ENCODE measurements at regions not wholly inside any gene's neighbourhood (a gene's known extent, or its start where the extent isn't known, plus 50 kb on each side); places are given as distances from the start of the nearest gene placed in this dataset.
"Not testable (repeated sequence)": the region's sequence is repeated elsewhere in the genome, so short reads cannot be mapped to it uniquely, and the experiment has no call there.

- TF ChIP-seq, protein P1, sequence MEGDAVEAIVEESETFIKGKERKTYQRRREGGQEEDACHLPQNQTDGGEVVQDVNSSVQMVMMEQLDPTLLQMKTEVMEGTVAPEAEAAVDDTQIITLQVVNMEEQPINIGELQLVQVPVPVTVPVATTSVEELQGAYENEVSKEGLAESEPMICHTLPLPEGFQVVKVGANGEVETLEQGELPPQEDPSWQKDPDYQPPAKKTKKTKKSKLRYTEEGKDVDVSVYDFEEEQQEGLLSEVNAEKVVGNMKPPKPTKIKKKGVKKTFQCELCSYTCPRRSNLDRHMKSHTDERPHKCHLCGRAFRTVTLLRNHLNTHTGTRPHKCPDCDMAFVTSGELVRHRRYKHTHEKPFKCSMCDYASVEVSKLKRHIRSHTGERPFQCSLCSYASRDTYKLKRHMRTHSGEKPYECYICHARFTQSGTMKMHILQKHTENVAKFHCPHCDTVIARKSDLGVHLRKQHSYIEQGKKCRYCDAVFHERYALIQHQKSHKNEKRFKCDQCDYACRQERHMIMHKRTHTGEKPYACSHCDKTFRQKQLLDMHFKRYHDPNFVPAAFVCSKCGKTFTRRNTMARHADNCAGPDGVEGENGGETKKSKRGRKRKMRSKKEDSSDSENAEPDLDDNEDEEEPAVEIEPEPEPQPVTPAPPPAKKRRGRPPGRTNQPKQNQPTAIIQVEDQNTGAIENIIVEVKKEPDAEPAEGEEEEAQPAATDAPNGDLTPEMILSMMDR (IDR thresholded peaks at IDR 0.05): no peak
- no peak overlapping the region for H3K27ac ChIP-seq
- intact Hi-C loops (cut with DNase I): no loop called here
- H3K4me3 ChIP-seq: no peak overlapping the region
- no peaks in the 10 kb centered on the region for H3K36me3 ChIP-seq
- no peaks in the 10 kb centered on the region for H3K27me3 ChIP-seq (ENCODE audit: low read depth)
- no peaks in the 10 kb centered on the region for H3K4me1 ChIP-seq
- ATAC-seq: no peak
- DNase-seq: no peak
- no peaks in the 10 kb centered on the region for H3K9me3 ChIP-seq
Observed at GRCh38 chr4:52202931-52203330, 151.8 kb downstream of the SPATA18 start.

GRCh38 chr4:52203351-52203750, 152.2 kb downstream of the SPATA18 start:
- no peak overlapping the region for H3K27ac ChIP-seq
- H3K36me3 ChIP-seq: no peaks in the 10 kb centered on the region
- DNase-seq (no peak), ATAC-seq (no peak)
- TF ChIP-seq, protein P1 (IDR thresholded peaks at IDR 0.05): no peak
- H3K27me3 ChIP-seq (ENCODE audit: low read depth): no peaks in the 10 kb centered on the region
- no peaks in the 10 kb centered on the region for H3K4me1 ChIP-seq
- intact Hi-C loops (cut with DNase I): no loop called here
- no peaks in the 10 kb centered on the region for H3K9me3 ChIP-seq
- H3K4me3 ChIP-seq: no peak overlapping the region

DNA sequence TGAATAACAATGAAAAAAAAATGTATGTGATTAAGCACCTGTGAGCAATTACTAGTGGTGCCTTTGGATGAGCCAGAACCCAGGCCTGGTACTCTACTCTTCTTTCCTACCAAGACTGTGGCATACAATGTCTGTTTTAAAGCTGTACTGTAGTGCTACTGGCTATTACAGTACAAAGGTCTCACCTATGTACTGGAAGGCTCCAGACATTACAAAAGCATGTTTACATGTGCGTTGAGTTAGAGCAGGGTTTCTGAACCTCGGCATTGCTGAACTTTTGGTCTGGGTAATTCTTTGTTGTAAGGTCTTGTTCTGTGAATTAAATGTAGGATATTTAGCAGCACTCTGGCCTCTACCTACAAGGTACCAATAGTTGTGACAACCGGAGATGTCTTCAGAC, 153.8 kb downstream of the SPATA18 start:
- Histone ChIP-seq H3K9me3 (no peaks in the 10 kb centered on the region), H3K27me3 (ENCODE audit: low read depth) (no peaks in the 10 kb centered on the region), H3K4me3 (no peak overlapping the region), H3K27ac (no peak overlapping the region), H3K36me3 (no peaks in the 10 kb centered on the region), H3K4me1 (no peaks in the 10 kb centered on the region)
- TF ChIP-seq, protein P1 (IDR thresholded peaks at IDR 0.05): no peak
- intact Hi-C loops (cut with DNase I): no loop called here
- no peak for ATAC-seq
- no peak for DNase-seq

DNA sequence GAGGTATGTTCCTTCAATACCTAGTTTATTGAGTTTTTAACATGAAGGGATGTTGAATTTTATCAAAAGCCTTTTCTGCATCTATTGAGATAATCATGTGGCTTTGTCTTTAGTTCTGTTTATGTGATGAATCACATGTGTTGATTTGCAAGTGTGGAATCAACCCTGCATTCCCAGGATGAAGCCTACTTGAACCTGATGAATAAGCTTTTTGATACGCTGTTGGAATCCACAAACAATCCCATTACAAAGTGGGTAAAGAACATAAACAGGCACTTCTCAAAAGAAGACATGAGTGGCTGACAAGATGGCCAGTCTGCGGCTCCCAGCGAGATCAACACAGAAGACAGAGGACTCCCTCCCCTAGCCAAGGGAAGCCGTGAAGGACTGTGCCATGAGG, 156.0 kb downstream of the SPATA18 start:
- H3K27ac ChIP-seq; H3K4me1 ChIP-seq; intact Hi-C loops (cut with DNase I); H3K27me3 ChIP-seq (ENCODE audit: low read depth); ATAC-seq; H3K9me3 ChIP-seq; H3K4me3 ChIP-seq; DNase-seq; H3K36me3 ChIP-seq: not testable (repeated sequence)

GRCh38 chr4:52212702-52213101, 161.6 kb downstream of the SPATA18 start:
- Histone ChIP-seq H3K9me3 (no peaks in the 10 kb centered on the region), H3K4me1 (no peaks in the 10 kb centered on the region), H3K4me3 (no peak overlapping the region), H3K36me3 (no peaks in the 10 kb centered on the region), H3K27ac (no peak overlapping the region), H3K27me3 (ENCODE audit: low read depth) (no peaks in the 10 kb centered on the region)
- ATAC-seq (no peak), DNase-seq (no peak)
- TF ChIP-seq, protein P1 (IDR thresholded peaks at IDR 0.05): no peak
- intact Hi-C loops (cut with DNase I): no loop called here

GRCh38 chr4:52231526-52231925, 180.4 kb downstream of the SPATA18 start:
- no peaks in the 10 kb centered on the region for H3K36me3 ChIP-seq
- H3K27me3 ChIP-seq (ENCODE audit: low read depth): no peaks in the 10 kb centered on the region
- TF ChIP-seq, protein P1 (IDR thresholded peaks at IDR 0.05): no peak
- H3K4me3 ChIP-seq: no peak overlapping the region
- ATAC-seq (no peak), DNase-seq (no peak)
- no peaks in the 10 kb centered on the region for H3K9me3 ChIP-seq
- no peaks in the 10 kb centered on the region for H3K4me1 ChIP-seq
- intact Hi-C loops (cut with DNase I): no loop called here
- H3K27ac ChIP-seq: no peak overlapping the region

All from lower lobe of right lung (tissue), 2 donors.